ENCODE measurements at regions not wholly inside any gene's neighbourhood (a gene's known extent, or its start where the extent isn't known, plus 50 kb on each side); places are given as distances from the start of the nearest gene placed in this dataset.

- TF ChIP-seq CTCF (IDR thresholded peaks at IDR 0.05) (no peak), POLR2A (IDR thresholded peaks at IDR 0.05) (no peak), POLR2AphosphoS5 (IDR thresholded peaks at IDR 0.05) (no peak)
Measured at GRCh38 chr12:22781339-22781738, 156.4 kb downstream of the ETNK1 start.

Data from breast epithelium (tissue), 3 donors.